Activated CD4-positive, alpha-beta T cell treated with anti-CD3 and anti-CD28 coated beads, Interleukin-2, amount 10 ng/mL, durations not matched to agents 7 days and 5 days (primary cell): ENCODE measurements at regions not wholly inside any gene's neighbourhood (a gene's known extent, or its start where the extent isn't known, plus 50 kb on each side); places are given as distances from the start of the nearest gene placed in this dataset.

Experiments used
- CTCF ChIA-PET: fragments of 350-600 bp; sonication (Branson Sonifier 250); formaldehyde crosslinking; loops from one replicate; lab custom pipeline; 2021; ENCODE audit warnings: antibody characterized with exemption; lab: Charles Lee
- POLR2A ChIA-PET: fragments of 350-600 bp; sonication (Branson Sonifier 250); formaldehyde crosslinking; loops from one replicate; lab custom pipeline; 2021; ENCODE audit warnings: antibody characterized with exemption; lab: Charles Lee
- DNase-seq: peaks from one replicate; pipeline ENCODE4 v3.0.0-alpha.2; 2020
- H3K27ac Mint-ChIP-seq: one replicate; pipeline ENCODE4 v1.8.0; 2021; ENCODE audit warnings: mild to moderate bottlenecking, moderate library complexity, mixed read lengths
- H3K27me3 Mint-ChIP-seq: one replicate; pipeline ENCODE4 v1.8.0; 2021; ENCODE audit warnings: mixed read lengths
- H3K36me3 Mint-ChIP-seq: one replicate; pipeline ENCODE4 v1.8.0; 2021; ENCODE audit warnings: low read depth, mixed read lengths
- H3K4me1 Mint-ChIP-seq: one replicate; pipeline ENCODE4 v1.8.0; 2021; ENCODE audit warnings: mixed read lengths
- H3K4me3 Mint-ChIP-seq: one replicate; pipeline ENCODE4 v1.8.0; 2021; ENCODE audit warnings: mild to moderate bottlenecking, moderate library complexity, mixed read lengths
- H3K9me3 Mint-ChIP-seq: one replicate; pipeline ENCODE4 v1.8.0; 2021; ENCODE audit warnings: mixed read lengths

- no peak for DNase-seq
- POLR2A ChIA-PET: no interaction called here
- Mint-ChIP-seq H3K36me3 (no peaks in the 10 kb centered on the region), H3K27ac (no peak overlapping the region), H3K9me3 (no peaks in the 10 kb centered on the region), H3K27me3 (peaks cover 3% of the 10 kb centered on the region), H3K4me1 (no peaks in the 10 kb centered on the region), H3K4me3 (no peak overlapping the region)
- CTCF ChIA-PET: no interaction called here
These were observed 68.5 kb upstream of the SHH start for GRCh38 chr7:155880721-155881120.

- POLR2A ChIA-PET: no interaction called here
- Mint-ChIP-seq H3K9me3 (no peaks in the 10 kb centered on the region), H3K36me3 (no peaks in the 10 kb centered on the region)
These were observed 67.3 kb upstream of the SHH start for GRCh38 chr7:155879592-155879991.

GRCh38 chr7:155878674-155879073 lies 66.4 kb upstream of the SHH start:
- ChIA-PET POLR2A (no interaction called here), CTCF (interaction anchor here (1.2 kb wide), 1 partner anchor 11 kb away, joined by 3 read pairs; no protein-coding TSS in a partner anchor)
- Mint-ChIP-seq H3K9me3 (no peaks in the 10 kb centered on the region), H3K27me3 (peaks cover 10% of the 10 kb centered on the region), H3K36me3 (no peaks in the 10 kb centered on the region), H3K4me1 (no peaks in the 10 kb centered on the region), H3K27ac (no peak overlapping the region), H3K4me3 (no peak overlapping the region)
- DNase-seq: no peak

More at GRCh38 chr7:155879592-155879991, 67.3 kb upstream of the SHH start:
- peaks cover 8% of the 10 kb centered on the region for H3K27me3 Mint-ChIP-seq
- no peaks in the 10 kb centered on the region for H3K4me1 Mint-ChIP-seq
- H3K4me3 Mint-ChIP-seq: no peak overlapping the region
- CTCF ChIA-PET: no interaction called here
- no peak overlapping the region for H3K27ac Mint-ChIP-seq
- no peak for DNase-seq

GRCh38 chr7:155878250-155878649 lies 66.0 kb upstream of the SHH start:
- DNase-seq: no peak
- H3K9me3 Mint-ChIP-seq: no peaks in the 10 kb centered on the region

GRCh38 chr7:155877167-155877566 lies 64.9 kb upstream of the SHH start:
- Mint-ChIP-seq H3K9me3 (no peaks in the 10 kb centered on the region), H3K27me3 (peaks cover 10% of the 10 kb centered on the region), H3K36me3 (no peaks in the 10 kb centered on the region), H3K27ac (no peak overlapping the region), H3K4me3 (no peak overlapping the region), H3K4me1 (no peaks in the 10 kb centered on the region)
- POLR2A ChIA-PET: no interaction called here
- CTCF ChIA-PET: no interaction called here
- DNase-seq: no peak

More at GRCh38 chr7:155878250-155878649, 66.0 kb upstream of the SHH start:
- Mint-ChIP-seq H3K4me1 (no peaks in the 10 kb centered on the region), H3K36me3 (no peaks in the 10 kb centered on the region), H3K4me3 (no peak overlapping the region), H3K27me3 (peaks cover 10% of the 10 kb centered on the region), H3K27ac (no peak overlapping the region)
- ChIA-PET POLR2A (no interaction called here), CTCF (interaction anchor here (1.2 kb wide), 1 partner anchor 11 kb away, joined by 3 read pairs; no protein-coding TSS in a partner anchor)

GRCh38 chr7:155874411-155874810 lies 62.1 kb upstream of the SHH start:
- H3K36me3 Mint-ChIP-seq: no peaks in the 10 kb centered on the region
- ChIA-PET CTCF (no interaction called here), POLR2A (no interaction called here)
- H3K4me3 Mint-ChIP-seq: no peak overlapping the region
- H3K27ac Mint-ChIP-seq: no peak overlapping the region
- peaks cover 10% of the 10 kb centered on the region for H3K27me3 Mint-ChIP-seq
- H3K4me1 Mint-ChIP-seq: no peaks in the 10 kb centered on the region
- H3K9me3 Mint-ChIP-seq: no peaks in the 10 kb centered on the region
- no peak for DNase-seq

GRCh38 chr7:155874010-155874409 lies 61.7 kb upstream of the SHH start:
- no peak overlapping the region for H3K27ac Mint-ChIP-seq
- no peaks in the 10 kb centered on the region for H3K9me3 Mint-ChIP-seq
- no peaks in the 10 kb centered on the region for H3K36me3 Mint-ChIP-seq
- H3K4me3 Mint-ChIP-seq: no peak overlapping the region
- ChIA-PET POLR2A (no interaction called here), CTCF (no interaction called here)
- H3K4me1 Mint-ChIP-seq: no peaks in the 10 kb centered on the region
- DNase-seq: no peak
- peaks cover 10% of the 10 kb centered on the region for H3K27me3 Mint-ChIP-seq

GRCh38 chr7:155872678-155873369 lies 60.6 kb upstream of the SHH start:
- ChIA-PET CTCF (no interaction called here), POLR2A (no interaction called here)
- no peak for DNase-seq
- Mint-ChIP-seq H3K27me3 (peaks cover 10% of the 10 kb centered on the region), H3K4me3 (no peak overlapping the region), H3K4me1 (no peaks in the 10 kb centered on the region), H3K9me3 (no peaks in the 10 kb centered on the region), H3K27ac (no peak overlapping the region), H3K36me3 (no peaks in the 10 kb centered on the region)

- no peak overlapping the region for H3K27ac Mint-ChIP-seq
- CTCF ChIA-PET: interaction anchor here (0.8 kb wide), 1 partner anchor 16 kb away, joined by 3 read pairs; no protein-coding TSS in a partner anchor
These were observed 58.9 kb upstream of the SHH start for GRCh38 chr7:155871211-155871610.

GRCh38 chr7:155870334-155871180 lies 58.3 kb upstream of the SHH start:
- Mint-ChIP-seq H3K27ac (no peak overlapping the region), H3K4me1 (no peaks in the 10 kb centered on the region), H3K9me3 (no peaks in the 10 kb centered on the region), H3K4me3 (no peak overlapping the region), H3K36me3 (no peaks in the 10 kb centered on the region), H3K27me3 (peaks cover 7% of the 10 kb centered on the region)
- POLR2A ChIA-PET: no interaction called here
- no peak for DNase-seq
- CTCF ChIA-PET: interaction anchor here (0.8 kb wide), 1 partner anchor 16 kb away, joined by 3 read pairs; no protein-coding TSS in a partner anchor

More at GRCh38 chr7:155871211-155871610, 58.9 kb upstream of the SHH start:
- Mint-ChIP-seq H3K4me3 (no peak overlapping the region), H3K4me1 (no peaks in the 10 kb centered on the region), H3K9me3 (no peaks in the 10 kb centered on the region), H3K27me3 (peaks cover 10% of the 10 kb centered on the region), H3K36me3 (no peaks in the 10 kb centered on the region)
- DNase-seq: no peak
- POLR2A ChIA-PET: no interaction called here

GRCh38 chr7:155869784-155870076 lies 57.5 kb upstream of the SHH start:
- CTCF ChIA-PET: no interaction called here
- POLR2A ChIA-PET: no interaction called here
- H3K27ac Mint-ChIP-seq: no peak overlapping the region

GRCh38 chr7:155868955-155869783 lies 56.9 kb upstream of the SHH start:
- DNase-seq: no peak
- H3K9me3 Mint-ChIP-seq: no peaks in the 10 kb centered on the region
- no peaks in the 10 kb centered on the region for H3K36me3 Mint-ChIP-seq
- H3K27me3 Mint-ChIP-seq: peaks cover 3% of the 10 kb centered on the region
- ChIA-PET POLR2A (no interaction called here), CTCF (no interaction called here)
- no peak overlapping the region for H3K4me3 Mint-ChIP-seq
- no peak overlapping the region for H3K27ac Mint-ChIP-seq
- H3K4me1 Mint-ChIP-seq: no peaks in the 10 kb centered on the region

More at GRCh38 chr7:155869784-155870076, 57.5 kb upstream of the SHH start:
- Mint-ChIP-seq H3K4me3 (no peak overlapping the region), H3K36me3 (no peaks in the 10 kb centered on the region), H3K4me1 (no peaks in the 10 kb centered on the region), H3K9me3 (no peaks in the 10 kb centered on the region), H3K27me3 (peaks cover 3% of the 10 kb centered on the region)
- DNase-seq: no peak
